HepG2 (cell line): ENCODE measurements at regions not wholly inside any gene's neighbourhood (a gene's known extent, or its start where the extent isn't known, plus 50 kb on each side); places are given as distances from the start of the nearest gene placed in this dataset.

Source experiments
- ATRX ChIP-seq: sonication (generic); formaldehyde crosslinking; IDR thresholded peaks from 2 replicates; pipeline ENCODE4 v1.4.0; 2020; ENCODE audit warnings: missing genetic modification reagents, borderline replicate concordance
- CCAR2 ChIP-seq: fragments of 200-400 bp; formaldehyde crosslinking; optimal IDR thresholded peaks from 2 replicates; pipeline ENCODE3; 2018; ENCODE audit warnings: low read depth, mild to moderate bottlenecking, low read length, moderate library complexity
- CHD2 ChIP-seq: IDR thresholded peaks from 2 replicates; pipeline ENCODE4 v1.6.1; 2011; ENCODE audit warnings: low read depth, low read length, improper control_type of control experiment
- EZH2 ChIP-seq: conservative IDR thresholded peaks from 2 replicates; pipeline ENCODE4 v1.6.1; 2012; ENCODE audit warnings: mild to moderate bottlenecking, low read depth, low read length, moderate library complexity
- NCOA1 ChIP-seq: sonication (generic); formaldehyde crosslinking; IDR thresholded peaks from 2 replicates; pipeline ENCODE4 v1.9.0; 2021; ENCODE audit warnings: missing genetic modification reagents
- RFX5 ChIP-seq: IDR thresholded peaks from 2 replicates; pipeline ENCODE4 v1.6.1; 2011; ENCODE audit warnings: low read depth, low read length, improper control_type of control experiment
- TARDBP ChIP-seq: sonication (generic); formaldehyde crosslinking; IDR thresholded peaks from 2 replicates; pipeline ENCODE4 v1.8.0; 2022; ENCODE audit warnings: mild to moderate bottlenecking, missing genetic modification reagents
- TP53 ChIP-seq: sonication (generic); formaldehyde crosslinking; conservative IDR thresholded peaks from 2 replicates; pipeline ENCODE4 v1.4.0; 2020; ENCODE audit warnings: missing genetic modification reagents
- ZNF256 ChIP-seq: sonication (generic); formaldehyde crosslinking; conservative IDR thresholded peaks from 2 replicates; pipeline ENCODE4 v1.4.0; 2020; ENCODE audit warnings: missing genetic modification reagents
- TF ChIP-seq, protein P1 (sequence below): sonication (generic); formaldehyde crosslinking; IDR thresholded peaks from 2 replicates; pipeline ENCODE4 v1.5.0; 2020; ENCODE audit warnings: mild to moderate bottlenecking, missing genetic modification reagents, moderate library complexity

DNA sequence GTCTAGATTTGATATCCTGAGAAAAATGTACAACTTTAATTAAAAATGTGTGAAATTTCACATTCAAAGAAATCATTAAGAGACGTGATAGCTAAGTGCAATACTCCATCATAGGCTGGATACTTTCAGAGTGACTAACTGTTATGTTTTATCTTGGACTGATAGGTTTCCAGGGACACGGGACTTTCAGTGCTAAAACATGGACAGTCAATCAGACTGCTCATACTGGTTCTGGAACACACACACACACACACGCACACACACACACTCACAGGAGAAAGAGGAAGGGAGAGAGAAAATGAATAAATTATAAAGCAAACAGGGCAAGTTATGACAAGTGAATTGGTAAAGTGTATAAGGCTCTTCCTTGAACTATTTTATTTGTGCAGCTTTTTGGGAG lies 955.9 kb downstream of the SLITRK5 start:
- TF ChIP-seq NCOA1: no peak
- no peak for TF ChIP-seq ATRX
- TF ChIP-seq CCAR2: no peak
- TF ChIP-seq, protein P1, sequence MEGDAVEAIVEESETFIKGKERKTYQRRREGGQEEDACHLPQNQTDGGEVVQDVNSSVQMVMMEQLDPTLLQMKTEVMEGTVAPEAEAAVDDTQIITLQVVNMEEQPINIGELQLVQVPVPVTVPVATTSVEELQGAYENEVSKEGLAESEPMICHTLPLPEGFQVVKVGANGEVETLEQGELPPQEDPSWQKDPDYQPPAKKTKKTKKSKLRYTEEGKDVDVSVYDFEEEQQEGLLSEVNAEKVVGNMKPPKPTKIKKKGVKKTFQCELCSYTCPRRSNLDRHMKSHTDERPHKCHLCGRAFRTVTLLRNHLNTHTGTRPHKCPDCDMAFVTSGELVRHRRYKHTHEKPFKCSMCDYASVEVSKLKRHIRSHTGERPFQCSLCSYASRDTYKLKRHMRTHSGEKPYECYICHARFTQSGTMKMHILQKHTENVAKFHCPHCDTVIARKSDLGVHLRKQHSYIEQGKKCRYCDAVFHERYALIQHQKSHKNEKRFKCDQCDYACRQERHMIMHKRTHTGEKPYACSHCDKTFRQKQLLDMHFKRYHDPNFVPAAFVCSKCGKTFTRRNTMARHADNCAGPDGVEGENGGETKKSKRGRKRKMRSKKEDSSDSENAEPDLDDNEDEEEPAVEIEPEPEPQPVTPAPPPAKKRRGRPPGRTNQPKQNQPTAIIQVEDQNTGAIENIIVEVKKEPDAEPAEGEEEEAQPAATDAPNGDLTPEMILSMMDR (CRISPR knock-in tag): no peak
- no peak for TF ChIP-seq EZH2
- TF ChIP-seq CHD2: no peak
- TF ChIP-seq ZNF256: no peak
- TF ChIP-seq RFX5: no peak
- no peak for TF ChIP-seq TARDBP (CRISPR knock-in tag)
- no peak for TF ChIP-seq TP53 (CRISPR knock-in tag)
